GM23248 (cell line): ENCODE measurements at regions not wholly inside any gene's neighbourhood (a gene's known extent, or its start where the extent isn't known, plus 50 kb on each side); places are given as distances from the start of the nearest gene placed in this dataset.

Experiments
- DNase-seq: peaks from one replicate; pipeline ENCODE4 v3.0.0-alpha.2; 2015
- H2AFZ ChIP-seq: fragments of 200-600 bp; sonication (generic); 2 replicates; pipeline ENCODE4 v1.6.1; 2016; ENCODE audit warnings: antibody characterized with exemption
- H3F3A ChIP-seq: fragments of 200-600 bp; sonication (generic); 2 replicates; pipeline ENCODE4 v1.6.1; 2016; ENCODE audit warnings: mild to moderate bottlenecking, antibody characterized with exemption, mixed run types; ENCODE audit not compliant: insufficient read depth
- H3K27ac ChIP-seq: fragments of 200-600 bp; sonication (generic); 2 replicates; pipeline ENCODE4 v1.5.1; 2016; ENCODE audit warnings: mild to moderate bottlenecking
- H3K27me3 ChIP-seq: fragments of 200-600 bp; sonication (generic); replicated peaks from 2 replicates; pipeline ENCODE4 v1.6.1; 2016; ENCODE audit warnings: mild to moderate bottlenecking; ENCODE audit not compliant: insufficient read depth
- H3K36me3 ChIP-seq: fragments of 200-600 bp; sonication (generic); 2 replicates; pipeline ENCODE4 v1.6.1; 2016; ENCODE audit warnings: low read depth, mild to moderate bottlenecking
- H3K4me1 ChIP-seq: fragments of 200-600 bp; sonication (generic); 2 replicates; pipeline ENCODE4 v1.6.1; 2016; ENCODE audit warnings: mild to moderate bottlenecking; ENCODE audit not compliant: insufficient read depth
- H3K4me2 ChIP-seq: fragments of 200-600 bp; sonication (generic); one replicate; pipeline ENCODE4 v1.6.1; 2016; ENCODE audit warnings: mild to moderate bottlenecking; ENCODE audit not compliant: unreplicated experiment
- H3K4me3 ChIP-seq: fragments of 200-600 bp; sonication (generic); 2 replicates; pipeline ENCODE4 v1.5.1; 2016; ENCODE audit warnings: mild to moderate bottlenecking
- H3K79me2 ChIP-seq: fragments of 200-600 bp; sonication (generic); 2 replicates; pipeline ENCODE4 v1.6.1; 2016; ENCODE audit warnings: mild to moderate bottlenecking; ENCODE audit not compliant: insufficient read depth
- H3K9ac ChIP-seq: fragments of 200-600 bp; sonication (generic); 2 replicates; pipeline ENCODE4 v1.6.1; 2016; ENCODE audit warnings: mild to moderate bottlenecking
- H3K9me2 ChIP-seq: fragments of 200-600 bp; sonication (generic); 2 replicates; pipeline ENCODE4 v1.6.1; 2016; ENCODE audit warnings: mixed run types, mild to moderate bottlenecking, moderate library complexity; ENCODE audit not compliant: insufficient read depth
- H3K9me3 ChIP-seq: fragments of 200-600 bp; sonication (generic); one replicate; pipeline ENCODE4 v1.6.1; 2017; ENCODE audit warnings: low read depth
- H4K20me1 ChIP-seq: fragments of 200-600 bp; sonication (generic); 2 replicates; pipeline ENCODE4 v1.6.0; 2016; ENCODE audit not compliant: insufficient read depth
- EZH2 ChIP-seq: fragments of 200-600 bp; sonication (generic); IDR thresholded peaks from 2 replicates; pipeline ENCODE4 v1.6.1; 2018; ENCODE audit warnings: antibody characterized with exemption, mild to moderate bottlenecking; ENCODE audit not compliant: insufficient read depth, poor library complexity, severe bottlenecking
- EZH2phosphoT487 ChIP-seq: fragments of 200-600 bp; sonication (generic); IDR thresholded peaks from 2 replicates; pipeline ENCODE4 v1.6.1; 2018; ENCODE audit warnings: antibody characterized with exemption, moderate library complexity, mild to moderate bottlenecking, low read depth; ENCODE audit not compliant: insufficient read depth
- WGBS, 2 experiments: methylation state at CpG; one replicate each; pipeline ENCODE4 v1.1.6; 2015 to 2017; ENCODE audit warnings: low lambda C conversion rate in 2 of 2, low coverage in 1 of 2; ENCODE audit errors: missing lambda C conversion rate in 2 of 2; 5-methylcytosine and 5-hydroxymethylcytosine counted together
- in situ Hi-C: fragments of 300-500 bp; cut with MboI; formaldehyde crosslinking; loops from 2 replicates; pipeline ENCODE4 v1.15.0; 2020

- in situ Hi-C loops = no loop called here
- Histone ChIP-seq H3K9ac (no peak overlapping the region), H3K9me2 (no peaks in the 10 kb centered on the region), H3F3A (no peaks in the 10 kb centered on the region), H2AFZ (no peak overlapping the region), H3K4me1 (no peaks in the 10 kb centered on the region), H3K4me3 (no peak overlapping the region), H3K27ac (no peak overlapping the region), H3K27me3 (no peaks in the 10 kb centered on the region), H3K4me2 (no peak overlapping the region), H4K20me1 (no peaks in the 10 kb centered on the region), H3K9me3 (no peaks in the 10 kb centered on the region), H3K36me3 (no peaks in the 10 kb centered on the region), H3K79me2 (no peaks in the 10 kb centered on the region)
- WGBS, 2 experiments = 8 to 12% methylated on average over 3 of the region's 3 CpGs
- no peak for DNase-seq
- no peak for TF ChIP-seq EZH2phosphoT487
- TF ChIP-seq EZH2 = no peak
These were observed 511.5 kb upstream of the RAB6C start for GRCh38 chr2:129467941-129468340.

GRCh38 chr2:129468879-129469278 is 510.6 kb upstream of the RAB6C start:
- no peak for TF ChIP-seq EZH2phosphoT487
- no peak for TF ChIP-seq EZH2
- H3K36me3 ChIP-seq = no peaks in the 10 kb centered on the region
- no peaks in the 10 kb centered on the region for H3K9me2 ChIP-seq
- H3K27ac ChIP-seq = no peak overlapping the region
- WGBS, 2 experiments = 67 to 75% methylated on average over 5 of the region's 5 CpGs
- H3K4me1 ChIP-seq = no peaks in the 10 kb centered on the region
- no peaks in the 10 kb centered on the region for H3K79me2 ChIP-seq
- H3K9me3 ChIP-seq = no peaks in the 10 kb centered on the region
- no peak overlapping the region for H3K4me3 ChIP-seq
- no peak overlapping the region for H2AFZ ChIP-seq
- in situ Hi-C loops = no loop called here
- no peaks in the 10 kb centered on the region for H3K27me3 ChIP-seq
- H3K9ac ChIP-seq = no peak overlapping the region
- H3K4me2 ChIP-seq = no peak overlapping the region
- H3F3A ChIP-seq = no peaks in the 10 kb centered on the region
- DNase-seq = no peak
- no peaks in the 10 kb centered on the region for H4K20me1 ChIP-seq

- H3K9me2 ChIP-seq = no peaks in the 10 kb centered on the region
- in situ Hi-C loops = no loop called here
- no peaks in the 10 kb centered on the region for H4K20me1 ChIP-seq
- no peak overlapping the region for H3K9ac ChIP-seq
- H3K9me3 ChIP-seq = no peaks in the 10 kb centered on the region
- TF ChIP-seq EZH2phosphoT487 (no peak), EZH2 (no peak)
- no peak overlapping the region for H3K4me2 ChIP-seq
- no peaks in the 10 kb centered on the region for H3K4me1 ChIP-seq
- no peak overlapping the region for H2AFZ ChIP-seq
- H3F3A ChIP-seq = no peaks in the 10 kb centered on the region
- WGBS, 2 experiments = 8% methylated on average over 4 to 5 of the region's 5 CpGs
- no peak overlapping the region for H3K27ac ChIP-seq
- H3K79me2 ChIP-seq = no peaks in the 10 kb centered on the region
- no peaks in the 10 kb centered on the region for H3K36me3 ChIP-seq
- DNase-seq = no peak
- no peaks in the 10 kb centered on the region for H3K27me3 ChIP-seq
- no peak overlapping the region for H3K4me3 ChIP-seq
These were observed 510.1 kb upstream of the RAB6C start for GRCh38 chr2:129469389-129469788.

GRCh38 chr2:129469871-129470270 is 509.6 kb upstream of the RAB6C start:
- TF ChIP-seq EZH2phosphoT487 = no peak
- Histone ChIP-seq H3K9me2 (no peaks in the 10 kb centered on the region), H3K4me1 (no peaks in the 10 kb centered on the region)

GRCh38 chr2:129478902-129479517 is 500.5 kb upstream of the RAB6C start:
- no peaks in the 10 kb centered on the region for H3K4me1 ChIP-seq
- no peaks in the 10 kb centered on the region for H3K9me3 ChIP-seq
- TF ChIP-seq EZH2 (no peak), EZH2phosphoT487 (no peak)
- no peak overlapping the region for H3K4me2 ChIP-seq
- H3K4me3 ChIP-seq = no peak overlapping the region
- no peak for DNase-seq
- in situ Hi-C loops = no loop called here
- WGBS, 2 experiments = 9 to 14% methylated on average over 3 of the region's 3 CpGs
- no peaks in the 10 kb centered on the region for H3K79me2 ChIP-seq
- no peaks in the 10 kb centered on the region for H3K36me3 ChIP-seq
- H3K9ac ChIP-seq = no peak overlapping the region
- H3F3A ChIP-seq = no peaks in the 10 kb centered on the region
- H3K27ac ChIP-seq = no peak overlapping the region
- no peaks in the 10 kb centered on the region for H4K20me1 ChIP-seq
- H3K27me3 ChIP-seq = no peaks in the 10 kb centered on the region
- H2AFZ ChIP-seq = no peak overlapping the region
- H3K9me2 ChIP-seq = no peaks in the 10 kb centered on the region

More at GRCh38 chr2:129469871-129470270, 509.6 kb upstream of the RAB6C start:
- Histone ChIP-seq H3K79me2 (no peaks in the 10 kb centered on the region), H3K9ac (no peak overlapping the region), H3K36me3 (no peaks in the 10 kb centered on the region), H3K9me3 (no peaks in the 10 kb centered on the region), H3K4me3 (no peak overlapping the region), H3K27me3 (no peaks in the 10 kb centered on the region), H3K27ac (no peak overlapping the region), H2AFZ (no peak overlapping the region), H4K20me1 (no peaks in the 10 kb centered on the region), H3F3A (no peaks in the 10 kb centered on the region), H3K4me2 (no peak overlapping the region)
- DNase-seq = no peak
- in situ Hi-C loops = no loop called here
- 36 to 44% methylated on average over 5 of the region's 5 CpGs for WGBS, 2 experiments
